IMR-90 (cell line): ENCODE measurements at regions not wholly inside any gene's neighbourhood (a gene's known extent, or its start where the extent isn't known, plus 50 kb on each side); places are given as distances from the start of the nearest gene placed in this dataset.

Source experiments
- ATAC-seq: fragments of 200-7000 bp; cut with Tn5 transposase; 2 replicates; pipeline ENCODE4 v1.9.1; 2020; ENCODE audit warnings: low read depth, mild to moderate bottlenecking, moderate library complexity
- BruUV-seq: library from RNA; stranded (reverse); fragments of 400-500 nt; replicated peaks from 2 replicates; lab custom pipeline; 2021; lab: Mats Ljungman, UMichigan
- CTCF ChIA-PET: fragments of 300-600 bp; formaldehyde crosslinking; extraction: SDS; loops from one replicate; lab custom pipeline; 2021; ENCODE audit warnings: antibody characterized with exemption; lab: Yijun Ruan, JAX
- POLR2A ChIA-PET: fragments of 300-600 bp; sonication (Branson Sonifier 250); formaldehyde crosslinking; loops from one replicate; lab custom pipeline; 2022; ENCODE audit warnings: antibody characterized with exemption; ENCODE audit not compliant: unreplicated experiment; lab: Charles Lee
- DNase-seq: peaks from one replicate; pipeline ENCODE4 v3.0.0; 2013
- H2AFZ ChIP-seq: replicated peaks from 2 replicates; pipeline ENCODE3; 2013; ENCODE audit warnings: low read length, mild to moderate bottlenecking; ENCODE audit not compliant: poor library complexity
- H2AK5ac ChIP-seq: 2 replicates; pipeline ENCODE4 v1.6.1; 2013; ENCODE audit warnings: low read depth, low read length, inconsistent platforms
- H2AK9ac ChIP-seq: replicated peaks from 2 replicates; pipeline ENCODE3; 2013; ENCODE audit warnings: mild to moderate bottlenecking, low read depth, low read length, moderate library complexity; ENCODE audit not compliant: poor library complexity
- H2BK120ac ChIP-seq: 2 replicates; pipeline ENCODE4 v1.6.1; 2013; ENCODE audit warnings: low read depth, low read length, inconsistent platforms
- H2BK15ac ChIP-seq: 3 replicates; pipeline ENCODE4 v1.6.1; 2013; ENCODE audit warnings: low read depth, low read length, inconsistent platforms
- H2BK20ac ChIP-seq: 2 replicates; pipeline ENCODE4 v1.6.1; 2013; ENCODE audit warnings: low read depth, mild to moderate bottlenecking, inconsistent platforms, low read length, moderate library complexity
- H2BK5ac ChIP-seq: 2 replicates; pipeline ENCODE4 v1.6.1; 2013; ENCODE audit warnings: mild to moderate bottlenecking, low read depth, low read length, inconsistent platforms; ENCODE audit not compliant: poor library complexity, severe bottlenecking
- H3K14ac ChIP-seq: replicated peaks from 2 replicates; pipeline ENCODE4 v1.6.1; 2013; ENCODE audit warnings: low read depth, low read length, inconsistent platforms
- H3K18ac ChIP-seq: 2 replicates; pipeline ENCODE4 v1.6.1; 2013; ENCODE audit warnings: low read depth, low read length, control low read depth
- H3K23ac ChIP-seq: 2 replicates; pipeline ENCODE4 v1.6.1; 2013; ENCODE audit warnings: low read depth, low read length, inconsistent platforms
- H3K27ac ChIP-seq: 2 replicates; pipeline ENCODE4 v1.5.1; 2013; ENCODE audit warnings: mild to moderate bottlenecking, control low read depth, low read length; ENCODE audit not compliant: insufficient read depth
- H3K27me3 ChIP-seq: 2 replicates; pipeline ENCODE4 v1.6.1; 2013; ENCODE audit warnings: low read length; ENCODE audit not compliant: control insufficient read depth, insufficient read depth
- H3K36me3 ChIP-seq: 2 replicates; pipeline ENCODE4 v1.6.1; 2013; ENCODE audit warnings: low read length, mixed read lengths; ENCODE audit not compliant: control insufficient read depth, insufficient read depth
- H3K4ac ChIP-seq: 2 replicates; pipeline ENCODE4 v1.6.1; 2013; ENCODE audit warnings: low read depth, low read length, inconsistent platforms
- H3K4me1 ChIP-seq: 2 replicates; pipeline ENCODE4 v1.6.1; 2013; ENCODE audit warnings: low read length, mixed read lengths; ENCODE audit not compliant: control insufficient read depth, insufficient read depth
- H3K4me2 ChIP-seq: 2 replicates; pipeline ENCODE4 v1.6.1; 2013; ENCODE audit warnings: low read depth, mild to moderate bottlenecking, control low read depth, low read length, moderate library complexity
- H3K4me3 ChIP-seq: 2 replicates; pipeline ENCODE4 v1.5.1; 2013; ENCODE audit warnings: low read depth, mild to moderate bottlenecking, control low read depth, low read length, moderate library complexity; ENCODE audit not compliant: insufficient read depth
- H3K56ac ChIP-seq: 2 replicates; pipeline ENCODE4 v1.6.1; 2013; ENCODE audit warnings: low read length, inconsistent platforms; ENCODE audit not compliant: insufficient read depth; ENCODE audit errors: extremely low read depth
- H3K79me1 ChIP-seq, 2 experiments: 2 replicates each; pipeline ENCODE4 v1.6.1; 2013; ENCODE audit warnings: low read length in 2 of 2, inconsistent platforms in 1 of 2, low read depth in 1 of 2
- H3K9ac ChIP-seq: 2 replicates; pipeline ENCODE4 v1.6.1; 2013; ENCODE audit warnings: low read depth, low read length, control low read depth
- H3K9me1 ChIP-seq: 2 replicates; pipeline ENCODE4 v1.6.1; 2013; ENCODE audit warnings: low read length, inconsistent platforms; ENCODE audit not compliant: insufficient read depth
- H3K9me3 ChIP-seq: 2 replicates; pipeline ENCODE4 v1.6.1; 2013; ENCODE audit warnings: low read length; ENCODE audit not compliant: control insufficient read depth, insufficient read depth
- H4K20me1 ChIP-seq: 2 replicates; pipeline ENCODE4 v1.6.1; 2013; ENCODE audit warnings: low read length, inconsistent platforms; ENCODE audit not compliant: insufficient read depth
- H4K5ac ChIP-seq: 2 replicates; pipeline ENCODE4 v1.6.1; 2013; ENCODE audit warnings: mild to moderate bottlenecking, low read depth, low read length, control low read depth
- H4K8ac ChIP-seq, 2 experiments: 2 replicates each; pipeline ENCODE4 v1.6.1; 2013; ENCODE audit warnings: low read depth in 2 of 2, low read length in 2 of 2, control low read depth in 1 of 2, inconsistent platforms in 1 of 2
- H4K91ac ChIP-seq: 2 replicates; pipeline ENCODE4 v1.6.1; 2013; ENCODE audit warnings: low read depth, low read length, inconsistent platforms; ENCODE audit not compliant: insufficient read depth
- BHLHE40 ChIP-seq: fragments of 150-350 bp; IDR thresholded peaks from 2 replicates; pipeline ENCODE4 v1.6.1; 2016; ENCODE audit warnings: mild to moderate bottlenecking, low read depth, low read length
- CEBPB ChIP-seq: IDR thresholded peaks from 2 replicates; pipeline ENCODE4 v1.6.1; 2012; ENCODE audit warnings: low read depth, low read length, improper control_type of control experiment
- CHD1 ChIP-seq: IDR thresholded peaks from 2 replicates; pipeline ENCODE4 v1.6.1; 2012; ENCODE audit warnings: low read depth, low read length, improper control_type of control experiment
- CTCF ChIP-seq: conservative IDR thresholded peaks from 2 replicates; pipeline ENCODE4 v1.5.1; 2012; ENCODE audit warnings: mild to moderate bottlenecking, low read depth, low read length, improper control_type of control experiment
- ELK1 ChIP-seq: fragments of 150-350 bp; IDR thresholded peaks from 2 replicates; pipeline ENCODE4 v1.6.1; 2016; ENCODE audit warnings: low read depth, mild to moderate bottlenecking, low read length, moderate library complexity, borderline replicate concordance
- FOS ChIP-seq: fragments of 150-350 bp; IDR thresholded peaks from 2 replicates; pipeline ENCODE4 v1.6.1; 2016; ENCODE audit warnings: low read depth, low read length
- MAFK ChIP-seq: IDR thresholded peaks from 2 replicates; pipeline ENCODE4 v1.6.1; 2012; ENCODE audit warnings: low read depth, low read length, improper control_type of control experiment
- MAZ ChIP-seq: IDR thresholded peaks from 2 replicates; pipeline ENCODE4 v1.6.1; 2012; ENCODE audit warnings: low read depth, mild to moderate bottlenecking, low read length, improper control_type of control experiment, moderate library complexity, borderline replicate concordance
- MXI1 ChIP-seq: IDR thresholded peaks from 2 replicates; pipeline ENCODE4 v1.6.1; 2012; ENCODE audit warnings: low read depth, mild to moderate bottlenecking, low read length, moderate library complexity, borderline replicate concordance
- NFE2L2 ChIP-seq: fragments of 150-350 bp; IDR thresholded peaks from 2 replicates; pipeline ENCODE4 v1.6.1; 2016; ENCODE audit warnings: low read depth, mild to moderate bottlenecking, low read length
- POLR2A ChIP-seq: IDR thresholded peaks from 2 replicates; pipeline ENCODE4 v1.6.1; 2012; ENCODE audit warnings: mild to moderate bottlenecking, low read depth, low read length
- RAD21 ChIP-seq: IDR thresholded peaks from 2 replicates; pipeline ENCODE4 v1.6.1; 2012; ENCODE audit warnings: low read length, improper control_type of control experiment
- RCOR1 ChIP-seq: IDR thresholded peaks from 2 replicates; pipeline ENCODE4 v1.6.1; 2012; ENCODE audit warnings: mild to moderate bottlenecking, low read length, improper control_type of control experiment; ENCODE audit not compliant: insufficient replicate concordance
- RFX5 ChIP-seq: IDR thresholded peaks from 2 replicates; pipeline ENCODE4 v1.8.0; 2012; ENCODE audit warnings: low read depth, mild to moderate bottlenecking, low read length, moderate library complexity
- SMC3 ChIP-seq: fragments of 150-350 bp; IDR thresholded peaks from 2 replicates; pipeline ENCODE4 v1.6.1; 2016; ENCODE audit warnings: low read depth, mild to moderate bottlenecking, antibody characterized with exemption, low read length, moderate library complexity
- WGBS, 2 experiments: methylation state at CpG; one replicate each; pipeline versions ENCODE4 v1.1.5 to v1.1.7; 2013; ENCODE audit warnings: missing lambda C conversion rate in 2 of 2; ENCODE audit not compliant: insufficient read length in 1 of 2; ENCODE audit errors: extremely low coverage in 2 of 2; 5-methylcytosine and 5-hydroxymethylcytosine counted together
- dilution Hi-C: fragments of 300-500 bp; cut with HindIII; formaldehyde crosslinking; loops from one replicate; pipeline ENCODE4 v1.14.3; 2018; ENCODE audit warnings: low sequenced_read_pairs; ENCODE audit not compliant: unreplicated experiment
- in situ Hi-C: fragments of 300-500 bp; cut with MboI; formaldehyde crosslinking; loops from 3 replicates; pipeline ENCODE4 v1.14.3; 2019; ENCODE audit warnings: low sequenced_read_pairs, inconsistent platforms, mixed read lengths
- intact Hi-C: fragments of 100-400 bp; cut with micrococcal nuclease; formaldehyde crosslinking; loops from 2 replicates; pipeline ENCODE4 v1.10.0; 2022
- TF ChIP-seq, protein P1 (sequence below): fragments of 150-350 bp; IDR thresholded peaks from 2 replicates; pipeline ENCODE4 v1.6.1; 2017; ENCODE audit warnings: mild to moderate bottlenecking, antibody characterized with exemption, low read length, low read depth

- ChIA-PET CTCF (interaction anchor here (0.5 kb wide), 1 partner anchor 211 kb away, joined by 3 read pairs; no protein-coding TSS in a partner anchor), POLR2A (no interaction called here)
- WGBS, 2 experiments, result no CpG with 5 or more reads among the region's 3 CpGs
- Histone ChIP-seq H2BK120ac (no peak overlapping the region), H4K20me1 (no peaks in the 10 kb centered on the region), H3K23ac (no peak overlapping the region), H2BK20ac (no peak overlapping the region), H3K18ac (no peak overlapping the region), H4K5ac (no peak overlapping the region), H3K14ac (no peak overlapping the region), H3K56ac (no peak overlapping the region), H4K91ac (no peak overlapping the region), H3K27ac (no peak overlapping the region), H4K8ac (no peak overlapping the region), H3K4me2 (no peak overlapping the region), H3K79me1 (no peaks in the 10 kb centered on the region), H3K27me3 (no peaks in the 10 kb centered on the region), H2BK15ac (no peak overlapping the region), H3K9me3 (no peaks in the 10 kb centered on the region), H2AK5ac (no peak overlapping the region), H2AK9ac (no peak overlapping the region), H3K36me3 (no peaks in the 10 kb centered on the region), H2AFZ (no peak overlapping the region), H3K4me1 (peaks cover 8% of the 10 kb centered on the region), H2BK5ac (no peak overlapping the region), H3K4ac (no peak overlapping the region), H3K4me3 (no peak overlapping the region), H3K9ac (no peak overlapping the region), H3K9me1 (peaks cover 9% of the 10 kb centered on the region)
- dilution Hi-C loops (no loop called here), intact Hi-C loops (no loop called here), in situ Hi-C loops (no loop called here)
- no TSS peak for BruUV-seq
- DNase-seq (no peak), ATAC-seq (no peak)
- TF ChIP-seq MAFK (no peak), BHLHE40 (no peak), RAD21 (no peak), FOS (no peak), CEBPB (no peak), RFX5 (no peak), RCOR1 (no peak), POLR2A (no peak), SMC3 (no peak), MXI1 (no peak), ELK1 (no peak), NFE2L2 (no peak), CTCF (no peak), MAZ (no peak), CHD1 (no peak)
- TF ChIP-seq, protein P1, sequence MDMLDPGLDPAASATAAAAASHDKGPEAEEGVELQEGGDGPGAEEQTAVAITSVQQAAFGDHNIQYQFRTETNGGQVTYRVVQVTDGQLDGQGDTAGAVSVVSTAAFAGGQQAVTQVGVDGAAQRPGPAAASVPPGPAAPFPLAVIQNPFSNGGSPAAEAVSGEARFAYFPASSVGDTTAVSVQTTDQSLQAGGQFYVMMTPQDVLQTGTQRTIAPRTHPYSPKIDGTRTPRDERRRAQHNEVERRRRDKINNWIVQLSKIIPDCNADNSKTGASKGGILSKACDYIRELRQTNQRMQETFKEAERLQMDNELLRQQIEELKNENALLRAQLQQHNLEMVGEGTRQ, result no peak
Measured at GRCh38 chr1:170313306-170313705, 167.5 kb downstream of the NTMT2 start.
